ENCODE measurements at regions not wholly inside any gene's neighbourhood (a gene's known extent, or its start where the extent isn't known, plus 50 kb on each side); places are given as distances from the start of the nearest gene placed in this dataset.
"Not testable (repeated sequence)": the region's sequence is repeated elsewhere in the genome, so short reads cannot be mapped to it uniquely, and the experiment has no call there.

GRCh38 chr18:73043211-73043610 lies 175.4 kb upstream of the NETO1 start:
- no peak for DNase-seq

- no peak for DNase-seq
Observed at GRCh38 chr18:73040247-73040646, 172.5 kb upstream of the NETO1 start.

- DNase-seq, result no peak
Observed at GRCh38 chr18:73038336-73038735, 170.5 kb upstream of the NETO1 start.

- DNase-seq, result no peak
Observed at GRCh38 chr18:73023975-73024374, 156.2 kb upstream of the NETO1 start.

GRCh38 chr18:73009691-73010090 lies 141.9 kb upstream of the NETO1 start:
- DNase-seq, result no peak

- no peak for DNase-seq
Observed at GRCh38 chr18:73007915-73008308, 140.1 kb upstream of the NETO1 start.

- DNase-seq, result no peak
Observed at GRCh38 chr18:73007195-73007914, 139.6 kb upstream of the NETO1 start.

GRCh38 chr18:73006331-73006730 lies 138.5 kb upstream of the NETO1 start:
- DNase-seq, result no peak

GRCh38 chr18:73004260-73004659 lies 136.5 kb upstream of the NETO1 start:
- DNase-seq, result no peak

- DNase-seq, result no peak
Observed at GRCh38 chr18:72999971-73000607, 132.3 kb upstream of the NETO1 start.

- no peak for DNase-seq
Observed at GRCh38 chr18:72995558-72995957, 127.8 kb upstream of the NETO1 start.

- DNase-seq, result no peak
Observed at GRCh38 chr18:72993250-72993649, 125.5 kb upstream of the NETO1 start.

- no peak for DNase-seq
Observed at GRCh38 chr18:72991379-72991778, 123.6 kb upstream of the NETO1 start.

GRCh38 chr18:72987570-72987969 lies 119.8 kb upstream of the NETO1 start:
- not testable (repeated sequence) for DNase-seq

- DNase-seq, result no peak
Observed at GRCh38 chr18:72986103-72986502, 118.3 kb upstream of the NETO1 start.

GRCh38 chr18:72985686-72986085 lies 117.9 kb upstream of the NETO1 start:
- no peak for DNase-seq

GRCh38 chr18:72984290-72984689 lies 116.5 kb upstream of the NETO1 start:
- no peak for DNase-seq

- DNase-seq, result no peak
Observed at GRCh38 chr18:72973841-72974240, 106.1 kb upstream of the NETO1 start.

- DNase-seq, result no peak
Observed at GRCh38 chr18:72965616-72966015, 97.8 kb upstream of the NETO1 start.

- not testable (repeated sequence) for DNase-seq
Observed at GRCh38 chr18:72958195-72958594, 90.4 kb upstream of the NETO1 start.

- DNase-seq, result no peak
Observed at GRCh38 chr18:72948439-72948838, 80.7 kb upstream of the NETO1 start.

GRCh38 chr18:72942766-72943165 lies 75.0 kb upstream of the NETO1 start:
- no peak for DNase-seq

- no peak for DNase-seq
Observed at GRCh38 chr18:72940986-72941385, 73.2 kb upstream of the NETO1 start.

GRCh38 chr18:72940509-72940908 lies 72.7 kb upstream of the NETO1 start:
- no peak for DNase-seq

GRCh38 chr18:72935744-72936143 lies 68.0 kb upstream of the NETO1 start:
- DNase-seq, result no peak

All from amniotic stem cell (primary cell).